ENCODE measurements at regions not wholly inside any gene's neighbourhood (a gene's known extent, or its start where the extent isn't known, plus 50 kb on each side); places are given as distances from the start of the nearest gene placed in this dataset.

GRCh38 chr14:73780896-73781295 lies 66.7 kb upstream of the PNMA1 start:
- no peak for DNase-seq

- DNase-seq, result no peak
Observed at GRCh38 chr14:73780391-73780790, 66.2 kb upstream of the PNMA1 start.

GRCh38 chr14:73778736-73779135 lies 64.6 kb upstream of the PNMA1 start:
- DNase-seq, result no peak

- no peak for DNase-seq
Observed at GRCh38 chr14:73777420-73777819, 63.2 kb upstream of the PNMA1 start.

GRCh38 chr14:73776194-73776537 lies 62.0 kb upstream of the PNMA1 start:
- DNase-seq, result no peak

GRCh38 chr14:73775339-73776193 lies 61.4 kb upstream of the PNMA1 start:
- no peak for DNase-seq

- no peak for DNase-seq
Observed at GRCh38 chr14:73774671-73775070, 60.5 kb upstream of the PNMA1 start.

GRCh38 chr14:73774241-73774570 lies 60.0 kb upstream of the PNMA1 start:
- DNase-seq, result no peak

GRCh38 chr14:73773441-73774240 lies 59.5 kb upstream of the PNMA1 start:
- no peak for DNase-seq

GRCh38 chr14:73771848-73772638 lies 57.9 kb upstream of the PNMA1 start:
- DNase-seq, result peak; percentile 92

GRCh38 chr14:73770977-73771847 lies 57.0 kb upstream of the PNMA1 start:
- peak; percentile 17 for DNase-seq

GRCh38 chr14:73768107-73768506 lies 53.9 kb upstream of the PNMA1 start:
- DNase-seq, result no peak

- peak; percentile 75 for DNase-seq
Observed at GRCh38 chr14:73764406-73765280, 50.5 kb upstream of the PNMA1 start.
